OCI-LY7 (cell line): ENCODE measurements at regions not wholly inside any gene's neighbourhood (a gene's known extent, or its start where the extent isn't known, plus 50 kb on each side); places are given as distances from the start of the nearest gene placed in this dataset.

Source experiments
- EZH2phosphoT487 ChIP-seq: fragments of 200-600 bp; sonication (generic); IDR thresholded peaks from 2 replicates; pipeline ENCODE4 v1.6.1; 2018; ENCODE audit warnings: low read depth, borderline replicate concordance, mild to moderate bottlenecking, mixed run types, antibody characterized with exemption, low read length, moderate library complexity, mixed read lengths
- TF ChIP-seq, protein P1 (sequence below): fragments of 200-600 bp; sonication (generic); conservative IDR thresholded peaks from 2 replicates; pipeline ENCODE4 v1.5.1; 2014; ENCODE audit warnings: mild to moderate bottlenecking, antibody characterized with exemption, low read length, moderate library complexity, mixed read lengths

DNA sequence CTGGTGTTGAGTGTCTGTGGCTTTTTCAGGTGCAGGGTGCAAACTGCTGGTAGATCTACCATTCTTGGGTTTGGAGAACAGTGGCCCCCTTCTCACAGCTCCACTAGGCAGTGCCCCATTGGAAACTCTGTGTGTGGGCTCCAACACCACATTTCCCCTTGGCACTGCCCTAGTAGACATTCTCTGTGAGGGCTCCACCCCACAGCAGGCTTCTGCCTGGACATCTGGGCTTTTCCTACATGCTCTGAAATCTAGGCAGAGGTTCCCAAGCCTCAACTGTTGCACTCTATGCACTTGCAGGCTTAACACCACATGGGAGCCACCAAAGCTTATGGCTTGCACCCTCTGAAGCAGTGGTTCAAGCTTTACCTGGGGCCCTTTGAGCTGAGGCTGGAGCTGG is 80.9 kb downstream of the BARX1 start:
- TF ChIP-seq, protein P1, sequence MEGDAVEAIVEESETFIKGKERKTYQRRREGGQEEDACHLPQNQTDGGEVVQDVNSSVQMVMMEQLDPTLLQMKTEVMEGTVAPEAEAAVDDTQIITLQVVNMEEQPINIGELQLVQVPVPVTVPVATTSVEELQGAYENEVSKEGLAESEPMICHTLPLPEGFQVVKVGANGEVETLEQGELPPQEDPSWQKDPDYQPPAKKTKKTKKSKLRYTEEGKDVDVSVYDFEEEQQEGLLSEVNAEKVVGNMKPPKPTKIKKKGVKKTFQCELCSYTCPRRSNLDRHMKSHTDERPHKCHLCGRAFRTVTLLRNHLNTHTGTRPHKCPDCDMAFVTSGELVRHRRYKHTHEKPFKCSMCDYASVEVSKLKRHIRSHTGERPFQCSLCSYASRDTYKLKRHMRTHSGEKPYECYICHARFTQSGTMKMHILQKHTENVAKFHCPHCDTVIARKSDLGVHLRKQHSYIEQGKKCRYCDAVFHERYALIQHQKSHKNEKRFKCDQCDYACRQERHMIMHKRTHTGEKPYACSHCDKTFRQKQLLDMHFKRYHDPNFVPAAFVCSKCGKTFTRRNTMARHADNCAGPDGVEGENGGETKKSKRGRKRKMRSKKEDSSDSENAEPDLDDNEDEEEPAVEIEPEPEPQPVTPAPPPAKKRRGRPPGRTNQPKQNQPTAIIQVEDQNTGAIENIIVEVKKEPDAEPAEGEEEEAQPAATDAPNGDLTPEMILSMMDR: no peak
- no peak for TF ChIP-seq EZH2phosphoT487
